ENCODE measurements at regions not wholly inside any gene's neighbourhood (a gene's known extent, or its start where the extent isn't known, plus 50 kb on each side); places are given as distances from the start of the nearest gene placed in this dataset.
"Not testable (repeated sequence)": the region's sequence is repeated elsewhere in the genome, so short reads cannot be mapped to it uniquely, and the experiment has no call there.

GRCh38 chr9:67195357-67195756, 203.0 kb upstream of the SPATA31A3 start:
- H3K36me3 ChIP-seq (ENCODE audit: control insufficient read depth in 2 of 2, extremely low read depth in 1 of 2, insufficient read depth in 2 of 2, low read length in 2 of 2); H3K4me2 ChIP-seq (ENCODE audit: control insufficient read depth, extremely low read depth, insufficient read depth, low read depth, low read length); dilution Hi-C loops (cut with MboI; ENCODE audit: extremely low pct_ligation_motif_present, low sequenced_read_pairs); H3K9me1 ChIP-seq (ENCODE audit: control insufficient read depth, extremely low read depth, insufficient read depth, low read length); H3K4me3 ChIP-seq (ENCODE audit: control insufficient read depth in 2 of 3, extremely low read depth in 1 of 3, insufficient read depth in 2 of 3, low read depth in 1 of 3, low read length in 3 of 3); H2AFZ ChIP-seq (ENCODE audit: control insufficient read depth, low read length); H3K27ac ChIP-seq (ENCODE audit: control insufficient read depth, insufficient read depth, low read length); FAIRE-seq; H3K9ac ChIP-seq (ENCODE audit: control insufficient read depth, extremely low read depth, insufficient read depth, low read length); H3K27me3 ChIP-seq (ENCODE audit: control insufficient read depth, extremely low read depth, insufficient read depth, low read length); H4K20me1 ChIP-seq (ENCODE audit: control insufficient read depth, extremely low read depth, insufficient read depth, low read length); H3K4me1 ChIP-seq (ENCODE audit: control insufficient read depth, extremely low read depth, insufficient read depth, low read length); H3K79me2 ChIP-seq (ENCODE audit: control insufficient read depth, insufficient read depth, low read length); H3K9me3 ChIP-seq (ENCODE audit: control insufficient read depth, low read depth, low read length); DNase-seq (ENCODE audit: low read depth, low spot score): not testable (repeated sequence)

- H3K4me2 ChIP-seq (ENCODE audit: control insufficient read depth, extremely low read depth, insufficient read depth, low read depth, low read length); DNase-seq (ENCODE audit: low read depth, low spot score); H3K27me3 ChIP-seq (ENCODE audit: control insufficient read depth, extremely low read depth, insufficient read depth, low read length); H3K79me2 ChIP-seq (ENCODE audit: control insufficient read depth, insufficient read depth, low read length); dilution Hi-C loops (cut with MboI; ENCODE audit: extremely low pct_ligation_motif_present, low sequenced_read_pairs); H3K36me3 ChIP-seq (ENCODE audit: control insufficient read depth in 2 of 2, extremely low read depth in 1 of 2, insufficient read depth in 2 of 2, low read length in 2 of 2); H3K27ac ChIP-seq (ENCODE audit: control insufficient read depth, insufficient read depth, low read length); H4K20me1 ChIP-seq (ENCODE audit: control insufficient read depth, extremely low read depth, insufficient read depth, low read length); H3K9me3 ChIP-seq (ENCODE audit: control insufficient read depth, low read depth, low read length); H3K9me1 ChIP-seq (ENCODE audit: control insufficient read depth, extremely low read depth, insufficient read depth, low read length); H3K9ac ChIP-seq (ENCODE audit: control insufficient read depth, extremely low read depth, insufficient read depth, low read length); H3K4me1 ChIP-seq (ENCODE audit: control insufficient read depth, extremely low read depth, insufficient read depth, low read length); H3K4me3 ChIP-seq (ENCODE audit: control insufficient read depth in 2 of 3, extremely low read depth in 1 of 3, insufficient read depth in 2 of 3, low read depth in 1 of 3, low read length in 3 of 3); FAIRE-seq; H2AFZ ChIP-seq (ENCODE audit: control insufficient read depth, low read length): not testable (repeated sequence)
These were observed 186.8 kb upstream of the SPATA31A3 start for GRCh38 chr9:67179185-67179584.

GRCh38 chr9:67175167-67175566, 182.8 kb upstream of the SPATA31A3 start:
- FAIRE-seq; DNase-seq (ENCODE audit: low read depth, low spot score); dilution Hi-C loops (cut with MboI; ENCODE audit: extremely low pct_ligation_motif_present, low sequenced_read_pairs); H3K9me3 ChIP-seq (ENCODE audit: control insufficient read depth, low read depth, low read length); H3K4me2 ChIP-seq (ENCODE audit: control insufficient read depth, extremely low read depth, insufficient read depth, low read depth, low read length); H2AFZ ChIP-seq (ENCODE audit: control insufficient read depth, low read length); H3K9me1 ChIP-seq (ENCODE audit: control insufficient read depth, extremely low read depth, insufficient read depth, low read length); H3K79me2 ChIP-seq (ENCODE audit: control insufficient read depth, insufficient read depth, low read length); H3K4me3 ChIP-seq (ENCODE audit: control insufficient read depth in 2 of 3, extremely low read depth in 1 of 3, insufficient read depth in 2 of 3, low read depth in 1 of 3, low read length in 3 of 3); H3K36me3 ChIP-seq (ENCODE audit: control insufficient read depth in 2 of 2, extremely low read depth in 1 of 2, insufficient read depth in 2 of 2, low read length in 2 of 2); H3K9ac ChIP-seq (ENCODE audit: control insufficient read depth, extremely low read depth, insufficient read depth, low read length); H4K20me1 ChIP-seq (ENCODE audit: control insufficient read depth, extremely low read depth, insufficient read depth, low read length); H3K27ac ChIP-seq (ENCODE audit: control insufficient read depth, insufficient read depth, low read length); H3K4me1 ChIP-seq (ENCODE audit: control insufficient read depth, extremely low read depth, insufficient read depth, low read length); H3K27me3 ChIP-seq (ENCODE audit: control insufficient read depth, extremely low read depth, insufficient read depth, low read length): not testable (repeated sequence)

GRCh38 chr9:67171721-67172120, 179.4 kb upstream of the SPATA31A3 start:
- H3K4me2 ChIP-seq (ENCODE audit: control insufficient read depth, extremely low read depth, insufficient read depth, low read depth, low read length); H3K9ac ChIP-seq (ENCODE audit: control insufficient read depth, extremely low read depth, insufficient read depth, low read length); H3K9me3 ChIP-seq (ENCODE audit: control insufficient read depth, low read depth, low read length); H2AFZ ChIP-seq (ENCODE audit: control insufficient read depth, low read length); H3K36me3 ChIP-seq (ENCODE audit: control insufficient read depth in 2 of 2, extremely low read depth in 1 of 2, insufficient read depth in 2 of 2, low read length in 2 of 2); H3K4me3 ChIP-seq (ENCODE audit: control insufficient read depth in 2 of 3, extremely low read depth in 1 of 3, insufficient read depth in 2 of 3, low read depth in 1 of 3, low read length in 3 of 3); H3K79me2 ChIP-seq (ENCODE audit: control insufficient read depth, insufficient read depth, low read length); FAIRE-seq; H3K27me3 ChIP-seq (ENCODE audit: control insufficient read depth, extremely low read depth, insufficient read depth, low read length); H3K4me1 ChIP-seq (ENCODE audit: control insufficient read depth, extremely low read depth, insufficient read depth, low read length); H3K9me1 ChIP-seq (ENCODE audit: control insufficient read depth, extremely low read depth, insufficient read depth, low read length); DNase-seq (ENCODE audit: low read depth, low spot score); H4K20me1 ChIP-seq (ENCODE audit: control insufficient read depth, extremely low read depth, insufficient read depth, low read length); H3K27ac ChIP-seq (ENCODE audit: control insufficient read depth, insufficient read depth, low read length); dilution Hi-C loops (cut with MboI; ENCODE audit: extremely low pct_ligation_motif_present, low sequenced_read_pairs): not testable (repeated sequence)

- H3K4me3 ChIP-seq (ENCODE audit: control insufficient read depth in 2 of 3, extremely low read depth in 1 of 3, insufficient read depth in 2 of 3, low read depth in 1 of 3, low read length in 3 of 3); H3K9me1 ChIP-seq (ENCODE audit: control insufficient read depth, extremely low read depth, insufficient read depth, low read length); H3K4me2 ChIP-seq (ENCODE audit: control insufficient read depth, extremely low read depth, insufficient read depth, low read depth, low read length); dilution Hi-C loops (cut with MboI; ENCODE audit: extremely low pct_ligation_motif_present, low sequenced_read_pairs); H4K20me1 ChIP-seq (ENCODE audit: control insufficient read depth, extremely low read depth, insufficient read depth, low read length); H2AFZ ChIP-seq (ENCODE audit: control insufficient read depth, low read length); DNase-seq (ENCODE audit: low read depth, low spot score); H3K27me3 ChIP-seq (ENCODE audit: control insufficient read depth, extremely low read depth, insufficient read depth, low read length); H3K9ac ChIP-seq (ENCODE audit: control insufficient read depth, extremely low read depth, insufficient read depth, low read length); FAIRE-seq; H3K36me3 ChIP-seq (ENCODE audit: control insufficient read depth in 2 of 2, extremely low read depth in 1 of 2, insufficient read depth in 2 of 2, low read length in 2 of 2); H3K79me2 ChIP-seq (ENCODE audit: control insufficient read depth, insufficient read depth, low read length); H3K4me1 ChIP-seq (ENCODE audit: control insufficient read depth, extremely low read depth, insufficient read depth, low read length); H3K9me3 ChIP-seq (ENCODE audit: control insufficient read depth, low read depth, low read length); H3K27ac ChIP-seq (ENCODE audit: control insufficient read depth, insufficient read depth, low read length): not testable (repeated sequence)
These were observed 176.3 kb upstream of the SPATA31A3 start for GRCh38 chr9:67168530-67169157.
